Iris pigment epithelial cell (primary cell): ENCODE measurements at regions not wholly inside any gene's neighbourhood (a gene's known extent, or its start where the extent isn't known, plus 50 kb on each side); places are given as distances from the start of the nearest gene placed in this dataset.
"Not testable (repeated sequence)": the region's sequence is repeated elsewhere in the genome, so short reads cannot be mapped to it uniquely, and the experiment has no call there.

ENCODE experiments used
- DNase-seq: peaks from one replicate; pipeline ENCODE4 v3.0.0-alpha.2; 2011; ENCODE audit warnings: low read depth

- no peak for DNase-seq
Measured at GRCh38 chr1:70820396-70820795, 227.2 kb downstream of the PTGER3 start.

GRCh38 chr1:70820995-70821394 lies 226.6 kb downstream of the PTGER3 start:
- no peak for DNase-seq

GRCh38 chr1:70826428-70826827 lies 221.2 kb downstream of the PTGER3 start:
- DNase-seq: no peak

GRCh38 chr1:70827030-70827429 lies 220.6 kb downstream of the PTGER3 start:
- DNase-seq: no peak

- no peak for DNase-seq
Measured at GRCh38 chr1:70828177-70828576, 219.4 kb downstream of the PTGER3 start.

- DNase-seq: not testable (repeated sequence)
Measured at GRCh38 chr1:70834365-70834764, 213.3 kb downstream of the PTGER3 start.

DNA sequence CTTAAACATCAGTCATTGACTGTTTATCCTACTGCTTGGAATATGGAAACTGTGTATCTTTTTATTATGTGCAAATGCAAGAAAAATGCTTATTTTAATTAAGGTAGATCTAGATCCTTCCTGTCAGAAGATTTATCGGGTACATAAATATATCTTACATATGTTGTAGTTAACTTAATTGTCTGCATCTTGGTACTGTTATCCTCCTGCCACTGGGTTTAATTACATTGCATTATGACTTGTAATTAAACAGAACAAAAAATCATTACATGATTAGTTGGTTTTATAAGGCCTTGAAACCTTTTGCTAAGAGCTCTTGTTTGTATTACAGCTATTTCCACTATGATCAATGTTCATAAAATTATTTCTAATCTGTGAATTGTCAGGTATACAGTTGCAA lies 211.2 kb downstream of the PTGER3 start:
- no peak for DNase-seq

DNA sequence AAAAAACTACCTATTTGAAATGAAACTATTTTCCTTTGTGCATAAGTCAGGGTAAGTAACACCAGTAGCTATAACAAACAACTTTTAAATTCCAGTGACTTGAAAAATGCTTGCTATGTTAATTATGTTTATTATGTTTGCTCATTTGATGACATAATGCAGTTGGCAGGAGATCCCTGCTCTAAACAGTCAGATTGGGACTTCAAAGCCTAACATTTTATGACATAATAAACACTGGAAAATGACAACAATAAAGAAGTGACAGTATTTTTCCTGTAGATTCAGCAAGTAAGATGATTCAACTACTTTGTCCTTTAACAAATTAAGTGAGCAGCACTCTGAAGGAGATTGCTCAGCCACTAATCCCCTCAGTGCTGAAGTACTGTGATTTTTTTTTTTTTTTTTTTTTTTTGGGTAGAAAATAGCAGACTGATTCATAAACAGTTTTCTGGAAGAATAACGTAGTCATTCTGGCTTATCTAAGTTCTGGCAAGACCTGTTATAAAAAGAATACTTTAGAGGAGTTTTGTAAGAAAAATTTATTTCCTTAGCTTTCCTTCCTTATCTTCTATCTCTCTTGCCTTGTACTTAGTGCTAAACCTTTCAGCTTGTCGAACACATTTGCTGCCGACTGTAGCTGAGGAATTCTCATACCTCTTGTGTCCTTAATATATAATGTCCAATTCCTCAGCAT lies 207.2 kb downstream of the PTGER3 start:
- no peak for DNase-seq

DNA sequence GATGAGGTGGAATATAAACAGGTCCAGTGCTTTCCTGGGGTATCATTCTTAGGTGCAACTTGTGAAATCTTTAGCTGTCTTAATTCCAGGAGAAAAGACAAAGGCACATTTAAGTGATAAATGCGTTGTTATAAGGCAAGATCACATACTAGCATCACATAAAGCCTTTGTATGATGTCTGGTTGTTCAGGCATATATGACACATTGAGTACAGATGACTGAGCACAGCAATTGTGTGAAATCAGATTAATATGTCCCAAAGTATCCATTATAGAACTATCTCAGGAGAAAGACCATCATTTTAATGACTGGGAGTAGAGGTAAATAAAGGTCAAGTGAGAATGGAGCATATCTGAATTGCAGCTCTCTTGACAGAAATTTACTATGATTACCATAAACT lies 205.1 kb downstream of the PTGER3 start:
- DNase-seq: no peak

- no peak for DNase-seq
Measured at GRCh38 chr1:70843452-70843851, 204.2 kb downstream of the PTGER3 start.

- DNase-seq: no peak
Measured at GRCh38 chr1:70847013-70847412, 200.6 kb downstream of the PTGER3 start.

GRCh38 chr1:70855203-70855602 lies 192.4 kb downstream of the PTGER3 start:
- no peak for DNase-seq

- DNase-seq: no peak
Measured at GRCh38 chr1:70856201-70856600, 191.4 kb downstream of the PTGER3 start.

- DNase-seq: no peak
Measured at GRCh38 chr1:70863239-70863638, 184.4 kb downstream of the PTGER3 start.

- DNase-seq: peak; percentile 3
Measured at GRCh38 chr1:70864302-70864701, 183.3 kb downstream of the PTGER3 start.

- no peak for DNase-seq
Measured at GRCh38 chr1:70866542-70867264, 180.9 kb downstream of the PTGER3 start.

- no peak for DNase-seq
Measured at GRCh38 chr1:70871790-70872189, 175.8 kb downstream of the PTGER3 start.

DNA sequence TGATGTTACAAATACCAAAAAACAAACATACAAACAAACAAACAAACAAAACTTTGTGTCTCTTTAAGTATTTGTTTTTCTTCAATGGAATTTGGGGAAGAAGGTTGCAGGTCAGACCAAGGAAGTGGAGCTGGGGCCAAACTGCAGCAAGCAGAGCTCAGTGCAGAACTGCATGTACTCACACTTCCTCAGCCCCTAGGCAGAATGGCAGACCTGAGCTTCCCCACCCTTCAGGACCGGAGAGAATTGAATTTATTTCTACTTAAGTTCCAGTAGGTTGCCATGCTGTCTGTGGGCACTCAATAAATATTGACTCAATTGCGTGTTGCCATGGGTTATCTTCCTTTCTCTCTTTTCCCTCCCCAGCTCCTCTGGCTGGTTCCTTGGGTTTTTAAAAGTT lies 173.6 kb downstream of the PTGER3 start:
- DNase-seq: no peak

- no peak for DNase-seq
Measured at GRCh38 chr1:70874818-70875217, 172.8 kb downstream of the PTGER3 start.

- DNase-seq: no peak
Measured at GRCh38 chr1:70877343-70877742, 170.3 kb downstream of the PTGER3 start.

DNA sequence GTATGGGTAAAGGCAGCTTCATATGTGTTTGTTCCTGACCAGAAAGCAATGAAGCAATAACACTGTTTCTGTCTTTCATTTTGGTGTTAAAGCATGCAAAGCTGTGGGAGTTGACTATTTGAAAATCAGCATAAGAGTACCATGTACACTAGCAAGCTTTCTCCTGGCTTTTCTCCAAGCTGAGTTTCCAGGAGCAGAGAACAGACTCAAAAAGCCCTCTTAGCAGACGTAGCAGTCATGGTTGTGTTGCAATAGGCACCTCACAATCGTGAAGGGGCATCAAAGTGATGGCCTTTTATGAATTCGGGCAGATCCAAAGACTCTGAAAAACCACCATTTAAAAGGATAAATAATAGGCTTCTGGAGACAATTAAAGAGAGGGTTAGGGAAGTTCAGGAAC lies 159.7 kb downstream of the PTGER3 start:
- no peak for DNase-seq

DNA sequence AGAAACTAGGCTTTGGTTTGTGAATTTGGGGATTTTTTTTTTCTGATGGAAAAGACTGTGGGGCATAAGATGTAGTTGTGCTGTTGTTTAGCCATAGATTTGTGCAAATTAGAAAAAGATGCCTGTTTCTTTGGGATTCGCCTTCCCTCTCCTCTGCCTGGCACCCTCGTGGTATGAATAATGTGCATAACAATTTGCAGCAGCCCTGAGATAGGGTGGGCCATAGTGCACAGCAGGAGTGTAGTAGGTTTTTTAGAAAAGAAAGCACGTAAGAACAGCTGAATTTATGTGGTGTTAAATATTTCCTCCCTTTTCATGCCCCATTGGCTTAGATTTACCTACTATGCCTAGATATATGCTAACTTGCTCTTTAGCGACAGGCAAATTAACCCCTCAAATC lies 158.9 kb downstream of the PTGER3 start:
- no peak for DNase-seq

DNA sequence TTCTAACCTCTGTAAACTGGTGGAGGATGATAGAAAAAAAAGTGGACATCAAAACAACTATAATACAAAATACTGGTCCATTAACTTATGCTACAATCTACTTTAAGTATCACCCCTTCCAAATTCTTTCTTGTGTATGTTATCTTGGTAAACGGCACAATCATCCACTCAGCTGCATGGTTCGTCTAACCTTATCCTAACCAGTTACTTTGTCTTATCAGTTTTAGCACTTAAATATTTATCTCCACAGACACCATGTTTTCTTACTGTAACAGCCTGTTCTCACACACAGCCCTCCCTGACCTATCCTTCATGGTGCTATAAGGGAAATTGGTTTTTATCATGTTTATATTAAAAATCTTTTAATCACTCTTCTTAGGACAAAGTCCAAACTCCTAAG lies 157.2 kb downstream of the PTGER3 start:
- no peak for DNase-seq
